BLaER1 treated with 17β-estradiol and CSF1 and Interleukin-3, amounts not matched to agents 10 nM and 100 nM (cell line): ENCODE measurements at regions not wholly inside any gene's neighbourhood (a gene's known extent, or its start where the extent isn't known, plus 50 kb on each side); places are given as distances from the start of the nearest gene placed in this dataset.

Experiments used
- H3K27ac ChIP-seq, 11 experiments: shearing (Covaris generic); formaldehyde crosslinking; 2 replicates each; pipeline ENCODE4 v1.8.1; 2022
- H3K27me3 ChIP-seq, 11 experiments: shearing (Covaris generic); formaldehyde crosslinking; 2 replicates each; pipeline ENCODE4 v1.8.1; 2022
- H3K36me3 ChIP-seq, 11 experiments: shearing (Covaris generic); formaldehyde crosslinking; 2 replicates each; pipeline ENCODE4 v1.8.1; 2022
- H3K4me1 ChIP-seq, 10 experiments: shearing (Covaris generic); formaldehyde crosslinking; 2 replicates each; pipeline ENCODE4 v1.8.1; 2022
- H3K4me2 ChIP-seq, 11 experiments: shearing (Covaris generic); formaldehyde crosslinking; 2 replicates each; pipeline ENCODE4 v1.8.1; 2022
- H3K4me3 ChIP-seq, 10 experiments: shearing (Covaris generic); formaldehyde crosslinking; 2 replicates each; pipeline ENCODE4 v1.8.1; 2022
- H3K9ac ChIP-seq, 11 experiments: shearing (Covaris generic); formaldehyde crosslinking; 2 replicates each; pipeline ENCODE4 v1.8.1; 2022
- H3K9me3 ChIP-seq, 11 experiments: shearing (Covaris generic); formaldehyde crosslinking; replicated peaks in 1 of 11; 2 replicates each; pipeline ENCODE4 v1.8.1; 2022
- H4K20me1 ChIP-seq, 11 experiments: shearing (Covaris generic); formaldehyde crosslinking; 2 replicates each; pipeline ENCODE4 v1.8.1; 2022
- Cebpa-rat ChIP-seq, 11 experiments: shearing (Covaris generic); IDR thresholded peaks; 2 replicates each; pipeline ENCODE4 v1.8.1; 2022

GRCh38 chr1:220371324-220371723 lies 99.1 kb upstream of the RAB3GAP2 start:
- Histone ChIP-seq H3K36me3 (no peaks in the 10 kb centered on the region), H4K20me1 (no peaks in the 10 kb centered on the region), H3K4me3 (no peak overlapping the region), H3K4me1 (0 out of 20 replicates have a peak, but pooled peaks cover 0 to 8% (median 0%) of the 10 kb centered on the region in 10 experiments), H3K27ac (no peak overlapping the region), H3K9me3 (no peaks in the 10 kb centered on the region), H3K4me2 (no peak overlapping the region), H3K9ac (no peak overlapping the region), H3K27me3 (no peaks in the 10 kb centered on the region)
- TF ChIP-seq Cebpa-rat (IDR thresholded peaks at IDR 0.05), result no peak

GRCh38 chr1:220370041-220370700 lies 97.9 kb upstream of the RAB3GAP2 start:
- H3K27me3 ChIP-seq, result no peaks in the 10 kb centered on the region
- no peaks in the 10 kb centered on the region for H4K20me1 ChIP-seq
- H3K4me3 ChIP-seq, result no peak overlapping the region
- no peak overlapping the region for H3K9ac ChIP-seq
- no peaks in the 10 kb centered on the region for H3K9me3 ChIP-seq
- TF ChIP-seq Cebpa-rat (IDR thresholded peaks at IDR 0.05), result no peak
- H3K4me1 ChIP-seq, result 0 out of 20 replicates have a peak, but pooled peaks cover 0 to 8% (median 0%) of the 10 kb centered on the region in 10 experiments
- H3K36me3 ChIP-seq, result no peaks in the 10 kb centered on the region
- no peak overlapping the region for H3K27ac ChIP-seq
- no peak overlapping the region for H3K4me2 ChIP-seq

DNA sequence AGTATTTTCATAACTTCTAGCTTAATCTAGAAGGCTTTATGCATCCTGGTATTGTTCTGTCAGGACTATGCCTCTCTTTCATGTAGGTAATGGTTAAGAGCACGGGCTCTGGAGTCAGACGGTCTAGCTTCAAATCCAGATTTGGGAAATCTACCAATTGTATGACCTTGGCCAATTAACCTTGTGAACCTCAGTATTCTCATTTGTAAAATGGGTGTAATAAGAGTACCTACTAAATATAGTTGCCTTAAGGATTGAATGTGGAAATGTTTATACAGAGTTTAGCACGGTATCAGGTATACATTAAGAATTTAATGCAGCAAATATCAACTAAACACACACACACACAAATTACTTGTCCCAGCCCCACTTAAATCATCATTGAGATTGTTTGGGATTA lies 97.3 kb upstream of the RAB3GAP2 start:
- TF ChIP-seq Cebpa-rat (IDR thresholded peaks at IDR 0.05), result no peak
- no peaks in the 10 kb centered on the region for H3K27me3 ChIP-seq
- no peaks in the 10 kb centered on the region for H3K36me3 ChIP-seq
- H4K20me1 ChIP-seq, result no peaks in the 10 kb centered on the region
- H3K9me3 ChIP-seq, result no peaks in the 10 kb centered on the region
- H3K4me1 ChIP-seq, result 0 out of 20 replicates have a peak, but pooled peaks cover 0 to 8% (median 0%) of the 10 kb centered on the region in 10 experiments
- H3K9ac ChIP-seq, result no peak overlapping the region
- H3K27ac ChIP-seq, result no peak overlapping the region
- no peak overlapping the region for H3K4me2 ChIP-seq
- no peak overlapping the region for H3K4me3 ChIP-seq

- Histone ChIP-seq H3K27ac (no peak overlapping the region), H3K4me3 (no peak overlapping the region), H3K9me3 (no peaks in the 10 kb centered on the region), H3K4me2 (no peak overlapping the region; a peak in 1 of 22 replicates), H3K9ac (no peak overlapping the region), H4K20me1 (no peaks in the 10 kb centered on the region), H3K36me3 (no peaks in the 10 kb centered on the region), H3K4me1 (0 out of 20 replicates have a peak, but pooled peaks cover 0 to 8% (median 0%) of the 10 kb centered on the region in 10 experiments), H3K27me3 (no peaks in the 10 kb centered on the region)
- no peak for TF ChIP-seq Cebpa-rat (IDR thresholded peaks at IDR 0.05)
Measured at GRCh38 chr1:220368352-220369265, 96.4 kb upstream of the RAB3GAP2 start.

DNA sequence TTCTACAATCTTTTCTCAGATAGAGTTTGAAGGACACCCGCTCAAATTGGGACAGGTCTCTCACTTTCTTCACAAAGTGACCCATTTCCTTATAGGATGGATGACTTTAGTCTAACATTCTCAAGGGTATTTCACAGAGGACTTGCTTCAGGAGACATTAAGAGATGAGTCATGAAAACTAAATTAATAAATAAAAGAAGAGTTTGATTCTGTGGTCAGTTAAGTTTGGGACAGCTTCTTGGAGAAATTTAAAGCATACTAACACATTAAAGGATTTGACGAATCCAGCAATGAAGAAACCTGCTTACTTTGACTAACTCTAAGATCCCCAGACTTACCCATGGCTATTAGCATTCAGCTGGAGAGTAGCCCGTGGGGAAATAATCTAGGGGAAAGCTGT lies 95.6 kb upstream of the RAB3GAP2 start:
- H3K27me3 ChIP-seq, result no peaks in the 10 kb centered on the region
- H3K4me1 ChIP-seq, result 0 out of 20 replicates have a peak, but pooled peaks cover 0 to 8% (median 0%) of the 10 kb centered on the region in 10 experiments
- H3K9me3 ChIP-seq, result no peaks in the 10 kb centered on the region
- no peak overlapping the region for H3K4me3 ChIP-seq
- H3K9ac ChIP-seq, result no peak overlapping the region
- H3K27ac ChIP-seq, result no peak overlapping the region
- H4K20me1 ChIP-seq, result no peaks in the 10 kb centered on the region
- no peak overlapping the region; a peak in 1 of 22 replicates for H3K4me2 ChIP-seq
- TF ChIP-seq Cebpa-rat (IDR thresholded peaks at IDR 0.05), result no peak
- H3K36me3 ChIP-seq, result no peaks in the 10 kb centered on the region

DNA sequence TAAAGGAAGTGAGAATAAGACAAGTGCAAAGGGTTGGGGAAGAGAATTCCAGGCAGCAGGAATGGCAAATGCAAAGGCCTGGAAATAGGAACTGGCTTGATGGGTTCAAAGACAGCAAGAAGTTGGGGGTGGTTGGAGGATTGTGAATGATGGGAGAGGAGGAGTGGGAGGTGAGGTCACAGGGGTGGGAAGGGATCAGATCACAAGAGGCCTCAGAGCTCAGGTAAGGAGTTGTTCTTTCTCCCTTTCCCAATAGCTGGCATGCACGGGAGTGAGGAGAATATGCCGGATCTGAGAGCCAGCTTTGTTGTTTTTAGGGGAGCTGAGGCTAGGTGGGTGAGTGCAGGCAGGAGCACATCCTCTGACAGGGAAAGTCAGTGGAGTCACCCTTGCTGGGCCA lies 94.0 kb upstream of the RAB3GAP2 start:
- no peaks in the 10 kb centered on the region for H3K9me3 ChIP-seq
- no peak for TF ChIP-seq Cebpa-rat (IDR thresholded peaks at IDR 0.05)

GRCh38 chr1:220363196-220363837 lies 91.1 kb upstream of the RAB3GAP2 start:
- Histone ChIP-seq H4K20me1 (no peaks in the 10 kb centered on the region), H3K4me1 (0 out of 20 replicates have a peak, but pooled peaks cover 0 to 4% (median 0%) of the 10 kb centered on the region in 10 experiments), H3K9me3 (no peaks in the 10 kb centered on the region), H3K27ac (no peak overlapping the region), H3K9ac (no peak overlapping the region), H3K36me3 (no peaks in the 10 kb centered on the region), H3K27me3 (no peaks in the 10 kb centered on the region), H3K4me2 (no peak overlapping the region), H3K4me3 (no peak overlapping the region)
- no peak for TF ChIP-seq Cebpa-rat (IDR thresholded peaks at IDR 0.05)

More for the DNA sequence above, 94.0 kb upstream of the RAB3GAP2 start:
- no peak overlapping the region for H3K9ac ChIP-seq
- no peak overlapping the region for H3K27ac ChIP-seq
- H3K27me3 ChIP-seq, result no peaks in the 10 kb centered on the region
- no peak overlapping the region for H3K4me3 ChIP-seq
- no peaks in the 10 kb centered on the region for H3K36me3 ChIP-seq
- H4K20me1 ChIP-seq, result no peaks in the 10 kb centered on the region
- H3K4me2 ChIP-seq, result no peak overlapping the region
- 0 out of 20 replicates have a peak, but pooled peaks cover 0 to 8% (median 0%) of the 10 kb centered on the region in 10 experiments for H3K4me1 ChIP-seq

DNA sequence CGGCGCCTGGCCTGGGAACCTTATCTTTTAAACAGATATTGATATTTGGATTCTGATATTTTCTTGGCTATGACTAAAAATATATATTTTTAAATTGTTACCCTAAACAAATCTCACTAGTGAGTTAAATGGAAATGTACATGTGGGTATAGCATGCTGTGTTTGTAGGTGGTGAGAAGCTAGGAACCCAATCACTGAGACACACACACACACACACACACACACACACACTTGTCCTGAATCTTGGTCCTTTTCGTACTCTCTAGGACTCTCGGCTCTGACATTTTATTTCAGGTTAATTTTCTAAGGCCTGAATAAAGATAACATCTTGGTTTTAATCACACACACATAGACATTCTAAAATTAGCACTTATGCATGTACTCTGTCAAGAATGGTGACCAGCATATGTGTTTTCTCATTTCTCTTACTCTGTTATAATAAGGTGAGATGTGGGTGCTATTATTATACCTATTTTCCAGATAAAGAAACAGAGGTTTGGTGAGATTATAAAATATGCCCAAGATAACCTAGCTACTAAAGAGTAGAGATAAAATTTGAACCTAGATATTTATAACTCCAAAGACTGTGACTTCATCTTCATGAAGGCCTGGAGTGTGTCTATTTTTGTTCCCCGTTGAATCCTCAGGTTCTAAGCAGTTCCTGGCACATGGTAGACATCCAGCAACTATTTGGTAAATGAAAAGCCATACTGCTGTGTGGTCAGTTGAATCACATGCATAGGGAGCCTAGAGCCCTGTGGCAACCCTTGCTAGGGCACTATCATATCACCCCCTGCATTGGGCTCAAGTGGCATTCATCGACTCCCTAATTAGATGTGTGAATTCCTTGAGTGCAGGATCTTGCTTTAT lies 85.0 kb upstream of the RAB3GAP2 start:
- H3K4me1 ChIP-seq, result no peaks in the 10 kb centered on the region

More for the DNA sequence above, 85.0 kb upstream of the RAB3GAP2 start:
- H4K20me1 ChIP-seq, result no peaks in the 10 kb centered on the region
- H3K9ac ChIP-seq, result no peak overlapping the region
- H3K27ac ChIP-seq, result no peak overlapping the region
- H3K4me3 ChIP-seq, result no peak overlapping the region
- no peaks in the 10 kb centered on the region for H3K36me3 ChIP-seq
- H3K4me2 ChIP-seq, result no peak overlapping the region
- H3K27me3 ChIP-seq, result no peaks in the 10 kb centered on the region
- no peak for TF ChIP-seq Cebpa-rat (IDR thresholded peaks at IDR 0.05)
- no peaks in the 10 kb centered on the region for H3K9me3 ChIP-seq
